Chondrocyte (in vitro differentiated cells): ENCODE measurements at regions not wholly inside any gene's neighbourhood (a gene's known extent, or its start where the extent isn't known, plus 50 kb on each side); places are given as distances from the start of the nearest gene placed in this dataset.

Experiments used
- DNase-seq: peaks from one replicate; pipeline ENCODE4 v3.0.0; 2021; ENCODE audit warnings: mixed read lengths, low spot score
- H3K27ac Mint-ChIP-seq: one replicate; pipeline ENCODE4 v1.8.0; 2021; ENCODE audit warnings: mild to moderate bottlenecking, moderate library complexity, mixed read lengths; ENCODE audit not compliant: unreplicated experiment
- H3K27me3 Mint-ChIP-seq: 2 replicates; pipeline ENCODE4 v1.8.0; 2021; ENCODE audit warnings: low read depth, mixed read lengths
- H3K36me3 Mint-ChIP-seq: 2 replicates; pipeline ENCODE4 v1.8.0; 2021; ENCODE audit warnings: low read depth, mixed read lengths
- H3K4me1 Mint-ChIP-seq: 2 replicates; pipeline ENCODE4 v1.8.0; 2021; ENCODE audit warnings: low read depth, mild to moderate bottlenecking, mixed read lengths
- H3K4me3 Mint-ChIP-seq: one replicate; pipeline ENCODE4 v1.8.0; 2021; ENCODE audit warnings: mild to moderate bottlenecking, moderate library complexity, mixed read lengths; ENCODE audit not compliant: unreplicated experiment
- H3K9me3 Mint-ChIP-seq: 2 replicates; pipeline ENCODE4 v1.8.0; 2021; ENCODE audit warnings: low read depth, mixed read lengths
- TF ChIP-seq, protein P1 (sequence below): fragments of 200-600 bp; sonication (generic); IDR thresholded peaks from 2 replicates; pipeline ENCODE4 v1.5.0; 2021; ENCODE audit warnings: antibody characterized with exemption, mild to moderate bottlenecking, moderate library complexity

DNA sequence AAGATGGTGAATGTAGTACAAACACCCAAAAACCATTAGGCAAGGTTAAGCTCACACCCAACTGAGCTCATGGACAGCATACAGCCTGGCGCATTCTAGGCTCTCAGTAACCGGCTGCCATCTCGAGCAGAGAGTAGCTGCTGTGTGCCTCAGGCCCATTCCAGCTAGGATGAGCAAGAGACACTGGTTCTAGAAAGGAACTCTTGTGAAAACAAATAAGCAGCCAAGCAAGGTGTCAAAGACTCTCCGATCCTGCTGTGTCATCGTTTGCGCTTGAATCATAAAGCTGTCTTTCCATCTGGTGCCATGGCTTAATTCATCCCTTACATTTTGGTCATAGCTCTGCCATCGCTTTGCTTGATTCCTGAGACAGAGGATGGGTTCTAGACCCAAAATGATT is 135.4 kb upstream of the MSX2 start:
- Mint-ChIP-seq H3K27ac (no peak overlapping the region), H3K4me1 (peaks cover 4% of the 10 kb centered on the region), H3K27me3 (no peaks in the 10 kb centered on the region), H3K9me3 (peaks cover 6% of the 10 kb centered on the region), H3K36me3 (peaks cover 4% of the 10 kb centered on the region), H3K4me3 (no peak overlapping the region)
- TF ChIP-seq, protein P1, sequence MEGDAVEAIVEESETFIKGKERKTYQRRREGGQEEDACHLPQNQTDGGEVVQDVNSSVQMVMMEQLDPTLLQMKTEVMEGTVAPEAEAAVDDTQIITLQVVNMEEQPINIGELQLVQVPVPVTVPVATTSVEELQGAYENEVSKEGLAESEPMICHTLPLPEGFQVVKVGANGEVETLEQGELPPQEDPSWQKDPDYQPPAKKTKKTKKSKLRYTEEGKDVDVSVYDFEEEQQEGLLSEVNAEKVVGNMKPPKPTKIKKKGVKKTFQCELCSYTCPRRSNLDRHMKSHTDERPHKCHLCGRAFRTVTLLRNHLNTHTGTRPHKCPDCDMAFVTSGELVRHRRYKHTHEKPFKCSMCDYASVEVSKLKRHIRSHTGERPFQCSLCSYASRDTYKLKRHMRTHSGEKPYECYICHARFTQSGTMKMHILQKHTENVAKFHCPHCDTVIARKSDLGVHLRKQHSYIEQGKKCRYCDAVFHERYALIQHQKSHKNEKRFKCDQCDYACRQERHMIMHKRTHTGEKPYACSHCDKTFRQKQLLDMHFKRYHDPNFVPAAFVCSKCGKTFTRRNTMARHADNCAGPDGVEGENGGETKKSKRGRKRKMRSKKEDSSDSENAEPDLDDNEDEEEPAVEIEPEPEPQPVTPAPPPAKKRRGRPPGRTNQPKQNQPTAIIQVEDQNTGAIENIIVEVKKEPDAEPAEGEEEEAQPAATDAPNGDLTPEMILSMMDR = no peak
- no peak for DNase-seq

DNA sequence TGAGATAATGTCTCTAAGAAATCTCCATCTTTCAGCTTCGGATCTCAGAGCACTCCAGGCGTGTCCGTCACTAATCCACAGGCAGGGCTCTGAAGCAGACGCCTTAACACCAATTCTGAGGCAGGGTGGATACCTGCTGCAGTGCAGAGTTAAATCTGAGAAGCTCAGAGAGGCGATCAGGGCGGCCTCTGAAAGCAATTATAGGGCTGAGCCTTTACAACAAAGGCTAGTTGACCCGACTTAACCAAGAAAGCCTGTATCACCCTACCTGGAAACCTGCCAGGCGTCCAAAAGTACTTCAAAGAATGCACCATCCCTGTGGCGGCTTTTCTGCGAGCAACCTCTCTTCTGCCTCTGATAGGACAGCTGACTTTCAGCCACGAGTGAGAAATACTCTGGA is 134.8 kb upstream of the MSX2 start:
- Mint-ChIP-seq H3K9me3 (peaks cover 6% of the 10 kb centered on the region), H3K4me1 (peaks cover 10% of the 10 kb centered on the region), H3K27me3 (no peaks in the 10 kb centered on the region), H3K4me3 (no peak overlapping the region), H3K36me3 (peaks cover 4% of the 10 kb centered on the region), H3K27ac (no peak overlapping the region)
- TF ChIP-seq, protein P1 = no peak
- no peak for DNase-seq

DNA sequence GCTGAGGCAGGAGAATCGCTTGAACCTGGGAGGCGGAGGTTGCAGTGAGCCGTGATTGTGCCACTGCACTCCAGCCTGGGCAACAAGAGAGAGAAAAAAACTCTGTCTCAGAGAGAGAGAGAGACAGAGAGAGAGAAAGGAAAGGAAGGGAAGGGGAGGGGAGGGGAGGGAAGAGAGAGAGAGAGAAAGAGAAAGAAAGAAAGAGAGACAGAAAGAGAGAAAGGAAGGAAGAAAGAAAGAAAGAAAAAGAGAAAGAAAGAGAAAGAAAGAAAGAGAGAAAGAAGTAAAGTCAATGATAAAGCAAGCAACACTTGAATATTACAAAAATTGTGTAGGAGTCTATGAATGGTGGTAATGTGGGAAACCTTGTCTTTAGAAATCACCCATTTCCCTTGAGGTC is 133.6 kb upstream of the MSX2 start:
- TF ChIP-seq, protein P1 = no peak
- Mint-ChIP-seq H3K4me3 (no peak overlapping the region), H3K27me3 (no peaks in the 10 kb centered on the region), H3K36me3 (peaks cover 4% of the 10 kb centered on the region), H3K9me3 (peaks cover 6% of the 10 kb centered on the region), H3K27ac (no peak overlapping the region), H3K4me1 (peaks cover 12% of the 10 kb centered on the region)
- DNase-seq = no peak

DNA sequence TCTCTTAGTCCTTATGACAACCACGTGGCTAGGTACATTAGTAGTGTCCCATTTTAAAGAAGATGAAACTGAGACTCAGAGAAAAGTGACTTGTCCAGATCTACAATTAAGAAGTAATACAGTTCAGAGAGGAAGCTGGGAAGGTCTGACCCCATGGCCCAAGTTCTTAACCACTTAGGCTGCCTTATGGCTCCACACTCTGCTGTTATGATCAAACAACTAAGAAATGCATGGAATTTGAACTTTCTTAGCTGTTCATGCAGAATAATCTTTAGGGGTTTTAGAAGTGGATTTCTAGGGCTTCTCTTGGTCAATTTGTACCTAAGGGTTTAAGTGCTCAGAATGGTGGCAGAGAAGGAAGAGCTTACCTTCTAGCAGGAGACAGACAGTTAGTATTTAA is 128.0 kb upstream of the MSX2 start:
- Mint-ChIP-seq H3K36me3 (peaks cover 2% of the 10 kb centered on the region), H3K27ac (no peak overlapping the region), H3K4me1 (peaks cover 23% of the 10 kb centered on the region), H3K27me3 (peaks cover 5% of the 10 kb centered on the region), H3K9me3 (no peaks in the 10 kb centered on the region), H3K4me3 (no peak overlapping the region)
- TF ChIP-seq, protein P1 = no peak
- no peak for DNase-seq

DNA sequence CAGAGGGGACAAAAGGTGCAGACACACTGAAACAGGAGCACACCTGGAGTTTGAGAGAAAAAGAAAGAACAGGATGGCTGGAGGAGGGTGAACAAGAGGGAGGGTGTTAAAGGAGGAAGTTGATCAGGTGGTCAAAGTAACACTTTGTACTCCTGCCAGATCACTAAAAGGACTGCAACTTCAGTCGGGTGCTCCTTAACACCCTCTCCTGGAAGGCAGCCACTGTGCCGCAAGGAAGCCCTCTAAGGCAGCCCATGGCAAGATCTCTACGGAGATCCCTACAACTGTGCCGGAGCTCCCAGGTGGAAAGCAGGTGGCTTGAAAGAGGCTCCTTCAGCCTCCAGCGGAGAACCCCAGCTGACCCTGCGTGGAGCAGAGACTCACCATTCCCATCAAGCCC is 124.4 kb upstream of the MSX2 start:
- H3K36me3 Mint-ChIP-seq = no peaks in the 10 kb centered on the region
- TF ChIP-seq, protein P1 = no peak
- H3K9me3 Mint-ChIP-seq = peaks cover 2% of the 10 kb centered on the region
- H3K4me1 Mint-ChIP-seq = peaks cover 11% of the 10 kb centered on the region
- H3K4me3 Mint-ChIP-seq = no peak overlapping the region
- H3K27ac Mint-ChIP-seq = no peak overlapping the region
- no peak for DNase-seq
- H3K27me3 Mint-ChIP-seq = peaks cover 5% of the 10 kb centered on the region
